ENCODE measurements at regions not wholly inside any gene's neighbourhood (a gene's known extent, or its start where the extent isn't known, plus 50 kb on each side); places are given as distances from the start of the nearest gene placed in this dataset.

GRCh38 chr2:154599189-154599588 is 99.3 kb upstream of the KCNJ3 start:
- no CpG with 5 or more reads among the region's 3 CpGs for WGBS, 2 experiments (ENCODE audit: extremely low coverage in 2 of 2, insufficient read length in 1 of 2)
- Histone ChIP-seq H3K27me3 (ENCODE audit: control insufficient read depth, insufficient read depth, low read length) (no peaks in the 10 kb centered on the region), H3K4me1 (ENCODE audit: control insufficient read depth, insufficient read depth, low read length) (no peaks in the 10 kb centered on the region), H2AK9ac (replicated peaks; ENCODE audit: low read depth, low read length, poor library complexity) (no peak overlapping the region), H3K9me1 (ENCODE audit: insufficient read depth, low read length) (no peaks in the 10 kb centered on the region), H3K9ac (ENCODE audit: low read depth, low read length) (no peak overlapping the region), H2AFZ (replicated peaks; ENCODE audit: low read length, poor library complexity) (no peak overlapping the region), H3K79me1 (ENCODE audit: low read depth in 1 of 2, low read length in 2 of 2) (no peaks in the 10 kb centered on the region), H3K23ac (ENCODE audit: low read depth, low read length) (no peak overlapping the region), H2BK15ac (ENCODE audit: low read depth, low read length) (no peak overlapping the region), H2AK5ac (ENCODE audit: low read depth, low read length) (no peak overlapping the region), H2BK5ac (ENCODE audit: low read depth, low read length, poor library complexity, severe bottlenecking) (no peak overlapping the region), H4K91ac (ENCODE audit: insufficient read depth, low read depth, low read length) (no peak overlapping the region), H3K4me2 (ENCODE audit: low read depth, low read length) (no peak overlapping the region), H3K36me3 (ENCODE audit: control insufficient read depth, insufficient read depth, low read length) (no peaks in the 10 kb centered on the region), H3K9me3 (ENCODE audit: control insufficient read depth, insufficient read depth, low read length) (no peaks in the 10 kb centered on the region; the same call in none of the 2 replicates), H3K27ac (ENCODE audit: insufficient read depth, low read length) (no peak overlapping the region), H3K18ac (ENCODE audit: low read depth, low read length) (no peak overlapping the region), H3K4me3 (ENCODE audit: insufficient read depth, low read depth, low read length) (no peak overlapping the region), H4K8ac (ENCODE audit: low read depth in 2 of 2, low read length in 2 of 2) (no peak overlapping the region), H4K5ac (ENCODE audit: low read depth, low read length) (no peak overlapping the region), H4K20me1 (ENCODE audit: insufficient read depth, low read length) (no peaks in the 10 kb centered on the region), H3K14ac (replicated peaks; ENCODE audit: low read depth, low read length) (no peak overlapping the region), H3K56ac (ENCODE audit: extremely low read depth, insufficient read depth, low read length) (no peak overlapping the region), H3K4ac (ENCODE audit: low read depth, low read length) (no peak overlapping the region), H2BK120ac (ENCODE audit: low read depth, low read length) (no peak overlapping the region), H2BK20ac (ENCODE audit: low read depth, low read length) (no peak overlapping the region)
- BruUV-seq (replicated peaks) = no TSS peak
- ChIA-PET POLR2A (ENCODE audit: unreplicated experiment) (no interaction called here), CTCF (no interaction called here)
- no peak for TF ChIP-seq CEBPB (IDR thresholded peaks at IDR 0.05; ENCODE audit: low read depth, low read length)
- no peak for TF ChIP-seq CTCF (conservative IDR thresholded peaks at IDR 0.05; ENCODE audit: low read depth, low read length)
- no peak for TF ChIP-seq MAZ (IDR thresholded peaks at IDR 0.05; ENCODE audit: borderline replicate concordance, low read depth, low read length)
- no peak for TF ChIP-seq RAD21 (IDR thresholded peaks at IDR 0.05; ENCODE audit: low read length)
- TF ChIP-seq MXI1 (IDR thresholded peaks at IDR 0.05; ENCODE audit: borderline replicate concordance, low read depth, low read length) = no peak
- no peak for TF ChIP-seq MAFK (IDR thresholded peaks at IDR 0.05; ENCODE audit: low read depth, low read length)
- no peak for TF ChIP-seq POLR2A (IDR thresholded peaks at IDR 0.05; ENCODE audit: low read depth, low read length)
- no peak for TF ChIP-seq USF2 (IDR thresholded peaks at IDR 0.05; ENCODE audit: low read depth, low read length)
- TF ChIP-seq RCOR1 (IDR thresholded peaks at IDR 0.05; ENCODE audit: insufficient replicate concordance, low read length) = no peak
- no peak for TF ChIP-seq SMC3 (IDR thresholded peaks at IDR 0.05; ENCODE audit: low read depth, low read length)
- TF ChIP-seq FOS (IDR thresholded peaks at IDR 0.05; ENCODE audit: low read depth, low read length) = no peak
- no peak for DNase-seq
- in situ Hi-C loops (cut with MboI; ENCODE audit: low sequenced_read_pairs) = no loop called here
- intact Hi-C loops (cut with micrococcal nuclease) = no loop called here
- dilution Hi-C loops (cut with HindIII; ENCODE audit: low sequenced_read_pairs, unreplicated experiment) = no loop called here
- ATAC-seq (ENCODE audit: low read depth) = no peak
